ENCODE measurements at regions not wholly inside any gene's neighbourhood (a gene's known extent, or its start where the extent isn't known, plus 50 kb on each side); places are given as distances from the start of the nearest gene placed in this dataset.
"Not testable (repeated sequence)": the region's sequence is repeated elsewhere in the genome, so short reads cannot be mapped to it uniquely, and the experiment has no call there.

GRCh38 chr5:7131680-7132079 lies 264.3 kb upstream of the ADCY2 start:
- H3K4me1 ChIP-seq = no peaks in the 10 kb centered on the region
- no peaks in the 10 kb centered on the region for H3K36me3 ChIP-seq
- no peak for DNase-seq (ENCODE audit: low spot score)
- no peak overlapping the region for H3K4me3 ChIP-seq
- H3K27ac ChIP-seq = no peak overlapping the region
- H3K27me3 ChIP-seq = no peaks in the 10 kb centered on the region
- no peak for TF ChIP-seq CTCF (IDR thresholded peaks at IDR 0.05)
- H3K9me3 ChIP-seq = no peaks in the 10 kb centered on the region

GRCh38 chr5:7146886-7147285 lies 249.1 kb upstream of the ADCY2 start:
- no peak for TF ChIP-seq CTCF (IDR thresholded peaks at IDR 0.05)
- Histone ChIP-seq H3K36me3 (no peaks in the 10 kb centered on the region), H3K9me3 (peaks cover 0 to 3% of the 10 kb centered on the region in 2 donors), H3K27me3 (no peaks in the 10 kb centered on the region), H3K4me1 (no peaks in the 10 kb centered on the region), H3K4me3 (no peak overlapping the region), H3K27ac (no peak overlapping the region)
- DNase-seq (ENCODE audit: low spot score) = no peak

GRCh38 chr5:7157083-7157482 lies 238.9 kb upstream of the ADCY2 start:
- Histone ChIP-seq H3K4me3 (no peak overlapping the region), H3K4me1 (no peaks in the 10 kb centered on the region), H3K9me3 (peaks cover 0 to 28% of the 10 kb centered on the region in 2 donors), H3K36me3 (no peaks in the 10 kb centered on the region), H3K27me3 (no peaks in the 10 kb centered on the region), H3K27ac (no peak overlapping the region)
- no peak for TF ChIP-seq CTCF (IDR thresholded peaks at IDR 0.05)
- DNase-seq (ENCODE audit: low spot score) = no peak

- Histone ChIP-seq H3K36me3 (no peaks in the 10 kb centered on the region), H3K4me1 (no peaks in the 10 kb centered on the region), H3K27me3 (no peaks in the 10 kb centered on the region), H3K27ac (no peak overlapping the region), H3K4me3 (no peak overlapping the region), H3K9me3 (no peaks in the 10 kb centered on the region)
- TF ChIP-seq CTCF (IDR thresholded peaks at IDR 0.05) = no peak
- no peak for DNase-seq (ENCODE audit: low spot score)
Measured at GRCh38 chr5:7169240-7169878, 226.6 kb upstream of the ADCY2 start.

- not testable (repeated sequence) for H3K27me3 ChIP-seq
Measured at GRCh38 chr5:7170785-7171184, 225.2 kb upstream of the ADCY2 start.

GRCh38 chr5:7179364-7179763 lies 216.6 kb upstream of the ADCY2 start:
- Histone ChIP-seq H3K4me3 (no peak overlapping the region), H3K27me3 (no peaks in the 10 kb centered on the region), H3K4me1 (no peaks in the 10 kb centered on the region), H3K9me3 (no peaks in the 10 kb centered on the region), H3K36me3 (no peaks in the 10 kb centered on the region), H3K27ac (no peak overlapping the region)
- TF ChIP-seq CTCF (IDR thresholded peaks at IDR 0.05) = no peak
- no peak for DNase-seq (ENCODE audit: low spot score)

More at GRCh38 chr5:7170785-7171184, 225.2 kb upstream of the ADCY2 start:
- not testable (repeated sequence) for H3K9me3 ChIP-seq; H3K4me1 ChIP-seq; H3K36me3 ChIP-seq; DNase-seq (ENCODE audit: low spot score); H3K27ac ChIP-seq; H3K4me3 ChIP-seq

Measured in right atrium auricular region (tissue), 2 donors.